HG02623 (cell line): ENCODE measurements at regions not wholly inside any gene's neighbourhood (a gene's known extent, or its start where the extent isn't known, plus 50 kb on each side); places are given as distances from the start of the nearest gene placed in this dataset.
"Not testable (repeated sequence)": the region's sequence is repeated elsewhere in the genome, so short reads cannot be mapped to it uniquely, and the experiment has no call there.

Source experiments
- ATAC-seq: cut with Tn5 transposase; IDR thresholded peaks from one replicate; pipeline ENCODE4 v1.9.1; 2021; ENCODE audit warnings: moderate library complexity; ENCODE audit not compliant: unreplicated experiment

DNA sequence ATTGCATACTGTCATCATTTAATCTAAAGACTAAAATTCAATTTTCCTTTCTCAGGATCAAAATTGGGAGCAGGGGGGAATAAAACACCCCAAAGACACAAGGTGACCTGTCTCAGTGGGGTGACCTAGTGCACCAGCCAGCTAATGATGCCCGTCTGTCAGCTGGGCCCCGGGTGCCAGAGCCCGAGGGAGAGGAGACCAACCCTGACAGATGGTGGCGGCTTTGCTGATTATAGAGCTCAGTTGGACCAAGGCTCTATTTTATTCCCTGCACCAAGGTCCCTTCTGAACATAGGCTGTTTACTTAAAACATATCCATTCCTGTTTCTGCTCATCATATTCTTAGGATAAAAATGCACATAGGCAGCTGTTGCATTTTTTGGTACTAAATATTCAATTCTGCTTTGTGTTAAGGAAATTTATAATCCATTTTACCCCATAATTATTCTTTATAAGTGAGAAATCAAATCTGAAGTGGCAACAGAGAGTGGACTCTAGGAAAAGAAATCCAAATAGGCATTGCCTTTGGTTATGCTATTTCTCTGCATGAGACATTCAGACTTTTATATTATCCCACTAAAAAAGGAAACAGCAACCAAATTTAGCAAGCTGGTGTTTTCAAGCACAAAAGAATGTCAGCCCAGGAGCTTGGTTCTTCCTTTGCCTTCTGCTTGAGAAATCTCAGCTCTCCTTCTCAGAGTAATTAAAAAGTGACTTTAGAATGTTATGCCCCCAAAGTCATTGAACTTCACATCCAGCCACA lies 96.8 kb upstream of the IFNG-AS1 start:
- no peak for ATAC-seq

DNA sequence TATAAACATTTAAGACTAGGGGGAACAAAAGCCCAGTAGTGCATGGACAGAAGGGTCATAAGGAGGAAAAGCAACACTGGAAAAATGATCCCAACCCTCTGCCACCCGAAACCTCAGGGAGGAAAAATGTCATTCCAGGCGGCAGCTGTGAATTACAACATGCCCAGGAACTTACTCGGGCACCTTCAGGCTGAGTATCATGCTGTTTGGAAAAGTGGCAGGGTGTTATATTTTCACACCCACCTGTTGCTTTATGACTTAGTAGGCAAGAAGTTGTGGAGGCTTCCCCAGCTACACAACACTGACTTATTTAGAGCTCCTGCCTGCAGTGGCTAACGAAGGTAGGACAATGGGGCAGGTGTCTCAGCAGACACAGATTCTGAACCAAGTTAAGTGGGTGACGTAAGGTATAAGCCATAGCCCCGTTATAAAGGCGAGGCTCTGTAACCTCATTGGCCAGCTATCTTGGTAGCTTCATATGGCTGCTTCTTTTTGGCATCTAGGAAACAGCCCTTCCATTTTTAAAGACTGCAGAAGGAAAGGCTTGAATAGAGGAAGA lies 96.1 kb upstream of the IFNG-AS1 start:
- no peak for ATAC-seq

DNA sequence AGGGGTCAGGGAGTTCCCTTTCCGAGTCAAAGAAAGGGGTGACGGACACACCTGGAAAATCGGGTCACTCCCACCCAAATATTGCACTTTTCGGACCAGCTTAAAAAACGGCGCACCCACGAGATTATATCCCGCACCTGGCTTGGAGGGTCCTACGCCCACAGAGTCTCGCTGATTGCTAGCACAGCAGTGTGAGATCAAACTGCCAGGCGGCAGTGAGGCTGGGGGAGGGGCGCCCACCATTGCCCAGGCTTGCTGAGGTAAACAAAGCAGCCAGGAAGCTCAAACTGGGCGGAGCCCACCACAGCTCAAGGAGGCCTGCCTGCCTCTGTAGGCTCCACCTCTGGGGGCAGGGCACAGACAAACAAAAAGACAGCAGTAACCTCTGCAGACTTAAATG lies 88.8 kb upstream of the IFNG-AS1 start:
- ATAC-seq = not testable (repeated sequence)

DNA sequence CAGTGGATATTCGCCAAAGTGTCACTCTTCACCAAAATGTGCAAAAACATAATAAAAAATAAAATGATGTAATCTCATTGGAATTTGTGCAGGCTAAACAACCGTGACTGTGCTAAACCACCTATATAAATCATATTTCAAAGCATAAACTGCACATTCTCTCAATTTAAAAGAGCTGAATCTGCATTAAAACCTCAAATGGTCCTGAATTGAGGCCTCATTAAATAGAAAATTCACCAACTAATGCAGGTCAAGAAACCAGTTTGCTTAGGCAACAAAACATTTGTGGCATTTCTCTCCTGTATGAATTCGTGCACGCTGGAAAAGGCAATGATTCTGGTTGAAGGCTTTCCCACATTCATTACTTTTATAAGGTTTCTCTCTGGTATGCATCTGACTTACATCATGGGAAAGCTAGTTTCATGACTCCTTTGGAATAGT lies 80.1 kb upstream of the IFNG-AS1 start:
- no peak for ATAC-seq

DNA sequence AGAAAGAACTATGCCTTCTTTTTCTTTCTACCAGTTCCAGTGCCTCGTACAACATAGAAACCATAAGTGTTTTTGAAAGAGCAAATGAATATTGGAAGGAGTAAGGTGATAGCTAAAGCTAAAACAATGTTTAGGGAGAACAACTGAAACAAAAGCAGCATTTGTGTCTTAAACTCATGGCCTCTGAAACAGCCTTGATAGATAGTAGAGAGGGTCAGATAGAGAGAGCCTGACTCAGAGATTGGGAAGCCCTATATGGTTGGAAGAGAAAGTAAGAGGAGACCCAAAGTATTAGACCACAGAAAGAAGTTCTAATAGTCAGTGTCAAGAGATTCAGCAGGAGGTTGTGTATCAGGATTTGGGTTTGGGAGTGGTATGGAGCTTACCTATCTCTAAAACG lies 79.6 kb upstream of the IFNG-AS1 start:
- no peak for ATAC-seq

DNA sequence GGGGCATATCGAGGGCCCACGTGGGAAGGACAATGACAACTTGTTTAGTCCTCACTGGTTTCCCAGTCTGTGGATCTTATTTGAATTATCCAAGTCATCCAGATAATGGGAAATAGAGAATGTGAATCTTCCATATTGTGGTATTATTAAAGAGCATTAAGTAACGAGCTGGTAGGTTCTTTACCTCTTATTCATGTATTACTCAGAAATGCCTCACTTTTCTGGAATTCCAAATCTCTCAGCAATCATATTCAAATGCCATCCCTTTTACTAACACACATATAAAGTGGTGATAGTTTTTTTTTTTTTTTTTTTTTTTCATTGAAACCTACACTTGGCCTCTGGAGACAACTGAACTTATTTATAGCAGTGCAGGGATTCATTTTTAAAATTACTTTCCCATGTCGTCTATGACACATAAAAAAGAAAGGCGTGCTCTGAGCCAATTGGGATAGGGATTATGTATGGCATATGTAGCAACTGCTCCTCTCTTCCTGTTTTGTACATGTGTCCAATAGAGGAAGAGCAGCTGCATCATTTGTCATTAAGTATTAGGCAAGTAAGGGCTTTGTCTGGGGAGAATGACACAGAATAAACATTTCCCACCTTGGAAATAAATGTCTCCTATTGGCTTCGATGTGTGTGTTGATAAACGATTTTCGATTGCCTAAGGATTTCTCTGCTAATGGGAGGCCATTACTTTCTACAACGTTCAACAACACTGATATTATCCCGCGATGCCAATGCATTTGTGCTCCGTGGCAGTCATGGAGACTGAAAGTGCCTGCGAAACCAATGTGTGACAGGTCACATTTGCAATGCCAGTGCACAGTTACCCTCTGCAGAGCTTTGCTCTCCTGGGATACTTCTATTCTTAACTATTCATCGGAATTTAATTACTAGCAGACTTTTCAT lies 78.6 kb upstream of the IFNG-AS1 start:
- no peak for ATAC-seq

DNA sequence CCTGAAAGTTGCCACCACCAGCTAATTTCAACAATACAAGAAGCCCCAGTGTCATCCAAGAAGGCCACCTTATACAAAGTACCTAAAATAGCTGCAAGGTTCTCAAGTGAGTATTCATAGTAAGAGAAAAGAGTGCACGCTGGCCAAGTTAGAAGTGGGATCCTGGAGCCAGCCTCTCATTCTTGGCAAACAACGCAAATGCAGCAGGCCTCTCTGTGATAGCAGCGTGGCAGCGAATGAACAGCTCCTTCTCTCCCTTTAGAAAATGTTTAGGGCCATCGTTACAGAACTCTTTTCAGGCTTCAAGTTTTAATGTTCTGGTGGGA lies 78.0 kb upstream of the IFNG-AS1 start:
- no peak for ATAC-seq

DNA sequence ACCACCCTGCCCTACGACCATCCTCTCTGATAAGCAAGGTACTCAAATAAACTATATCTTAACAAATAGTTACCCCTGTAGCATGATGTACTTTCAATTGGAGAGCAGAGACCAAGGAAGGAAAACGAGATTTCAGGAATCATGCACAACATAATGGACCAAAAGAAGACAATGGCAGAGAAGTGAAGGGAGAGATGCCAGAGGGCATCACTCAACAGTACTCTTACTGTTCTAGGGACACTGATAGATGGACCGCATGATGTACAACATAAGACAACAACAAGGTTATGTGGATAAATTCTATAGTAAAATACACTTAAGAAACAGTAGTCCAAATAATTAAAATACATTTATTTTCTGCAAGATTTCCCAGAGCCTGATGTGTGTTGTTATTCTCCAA lies 77.5 kb upstream of the IFNG-AS1 start:
- no peak for ATAC-seq

DNA sequence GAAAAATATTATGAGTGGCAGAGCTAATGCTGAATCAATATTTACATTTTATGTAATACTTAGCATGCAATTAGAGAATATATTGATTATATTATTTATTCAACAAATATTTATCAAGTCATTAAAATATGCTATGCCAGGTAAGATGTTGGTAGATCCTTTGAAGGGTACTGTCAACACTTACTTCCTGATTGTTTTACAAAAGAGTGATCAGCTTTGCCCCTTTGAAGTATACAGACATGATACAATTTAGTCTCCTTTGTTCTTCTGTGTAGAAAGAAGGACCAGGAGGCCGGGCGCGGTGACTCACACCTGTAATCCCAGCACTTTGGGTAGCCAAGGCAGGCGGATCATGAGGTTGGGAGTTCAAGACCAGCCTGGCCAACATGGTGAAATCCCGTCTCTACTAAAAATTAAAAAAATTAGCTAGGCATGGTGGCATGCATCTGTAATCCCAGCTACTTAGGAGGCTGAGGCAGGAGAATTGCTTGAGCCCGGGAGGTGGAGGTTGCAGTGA lies 73.9 kb upstream of the IFNG-AS1 start:
- no peak for ATAC-seq

DNA sequence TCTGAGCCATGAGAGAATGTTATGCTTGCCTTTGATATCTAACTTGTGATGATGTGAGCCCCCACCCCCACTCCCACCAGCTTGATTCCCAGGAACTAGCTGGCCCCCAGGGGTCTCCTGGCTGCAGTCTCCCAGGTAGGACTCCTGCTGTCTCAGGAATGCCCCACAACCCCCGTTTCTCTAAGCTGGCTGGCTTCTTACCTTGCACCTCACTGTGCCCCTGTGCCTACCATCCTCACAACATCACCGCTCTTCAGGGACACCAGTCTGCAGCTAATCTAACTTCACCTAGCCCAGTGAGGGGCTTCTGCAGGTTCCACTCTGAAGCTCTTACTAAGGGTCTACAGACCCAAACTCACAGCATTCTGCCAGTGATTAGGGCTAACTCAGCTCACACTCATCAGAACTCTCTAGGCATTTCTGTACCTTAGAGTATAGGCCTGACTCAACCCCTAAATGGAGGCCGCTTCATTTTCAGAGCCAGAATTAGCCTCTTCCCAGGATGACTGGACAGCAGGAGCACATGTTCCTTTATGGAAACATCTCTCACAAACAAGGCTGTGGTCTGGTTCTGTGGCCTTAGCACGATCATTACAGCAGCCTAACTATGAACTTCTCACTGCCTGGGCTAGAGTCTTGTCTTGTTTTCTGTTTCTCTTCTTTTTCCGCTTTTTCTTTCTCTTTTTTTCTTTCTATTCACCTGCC lies 72.8 kb upstream of the IFNG-AS1 start:
- ATAC-seq = no peak

DNA sequence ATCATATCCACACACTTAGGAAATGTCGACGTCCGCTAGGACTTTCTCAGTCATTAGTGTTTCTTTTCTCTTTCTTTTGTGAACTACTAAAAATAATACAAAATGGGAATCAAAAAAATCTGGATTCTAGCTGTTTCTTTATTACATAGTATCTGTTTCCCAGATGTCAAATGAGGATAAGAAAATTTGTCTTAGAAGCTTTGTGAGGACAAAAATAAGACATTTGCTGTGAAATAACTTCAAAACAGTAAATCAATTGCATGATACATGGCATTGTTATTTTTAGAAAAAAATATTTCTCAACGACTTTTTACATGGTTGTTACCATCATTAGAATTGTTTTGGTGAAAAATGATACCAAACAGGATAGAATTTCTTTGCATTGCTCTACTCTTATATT lies 71.4 kb upstream of the IFNG-AS1 start:
- no peak for ATAC-seq

DNA sequence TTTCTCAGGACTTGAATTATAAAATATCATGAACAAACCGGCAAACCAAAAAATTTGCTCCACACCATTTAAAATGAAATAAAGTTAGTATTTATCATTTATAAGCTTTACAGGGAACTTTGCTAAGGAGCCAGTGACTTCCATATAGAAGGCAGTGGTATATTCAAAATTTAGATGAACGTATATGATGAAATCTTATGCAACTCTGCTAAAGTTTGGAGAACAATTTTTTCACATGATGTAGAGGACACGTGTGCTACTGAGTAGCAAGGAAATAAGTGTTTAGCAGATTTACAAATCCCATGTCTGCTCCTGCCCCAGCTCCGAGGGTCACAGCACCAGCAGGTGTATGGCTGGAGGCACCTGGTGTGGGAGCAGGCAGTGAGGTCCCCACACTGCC lies 70.8 kb upstream of the IFNG-AS1 start:
- ATAC-seq = no peak

DNA sequence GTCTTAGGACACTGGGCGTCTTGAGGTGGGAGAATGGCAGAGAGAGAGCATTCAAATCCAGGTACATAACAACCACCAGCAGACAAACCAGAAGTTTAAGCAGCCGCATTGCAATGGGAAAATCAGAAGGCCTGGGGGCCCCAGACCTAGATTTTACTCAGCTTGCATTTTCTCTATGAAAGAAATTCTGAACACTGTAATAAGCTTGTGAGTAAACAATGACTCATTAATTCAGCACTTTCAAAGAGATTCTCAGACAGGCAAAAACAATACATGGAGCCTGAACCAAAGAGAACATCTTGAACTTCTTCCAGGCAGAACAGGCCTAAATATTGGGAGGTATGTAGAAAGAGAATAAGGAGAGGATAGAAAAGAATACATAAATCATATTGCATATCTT lies 69.8 kb upstream of the IFNG-AS1 start:
- ATAC-seq = no peak

DNA sequence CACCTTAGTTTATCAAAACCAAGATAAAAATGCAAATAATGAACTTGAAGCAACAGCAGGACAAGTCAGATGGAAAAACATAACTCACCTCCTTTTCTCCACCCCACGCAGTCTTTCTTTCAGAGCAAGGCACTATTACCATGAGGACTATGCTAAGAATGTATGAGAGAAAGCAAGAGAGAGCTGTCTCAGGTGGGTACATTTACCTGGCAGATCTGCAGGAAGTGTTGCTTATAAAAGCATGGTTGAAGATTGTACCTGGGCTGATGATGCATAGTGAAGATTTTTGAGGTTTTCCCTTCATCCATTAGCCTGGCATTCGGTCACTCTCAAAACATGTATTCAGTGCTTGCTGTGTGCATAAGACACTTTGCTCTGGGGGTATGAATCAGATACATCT lies 68.8 kb upstream of the IFNG-AS1 start:
- ATAC-seq = no peak

DNA sequence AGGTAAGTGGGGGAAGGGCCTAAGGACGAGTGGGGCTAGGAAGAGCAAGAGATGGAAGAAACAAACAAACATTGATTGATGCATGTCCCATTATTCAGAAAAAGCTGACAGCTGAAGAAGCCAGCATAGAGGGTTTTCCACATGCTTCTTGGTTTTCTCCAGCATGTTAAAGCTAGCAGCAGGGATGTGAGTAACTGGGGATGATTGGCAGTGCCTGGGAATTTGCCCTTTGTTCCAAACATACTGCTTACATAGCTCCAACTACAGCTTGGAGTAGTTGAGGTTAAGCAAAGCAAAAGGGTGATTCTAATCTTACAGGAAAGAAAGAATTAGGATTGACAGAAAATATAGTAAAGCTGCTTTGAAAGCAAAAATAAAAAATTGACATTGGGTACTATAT lies 68.0 kb upstream of the IFNG-AS1 start:
- ATAC-seq = no peak

DNA sequence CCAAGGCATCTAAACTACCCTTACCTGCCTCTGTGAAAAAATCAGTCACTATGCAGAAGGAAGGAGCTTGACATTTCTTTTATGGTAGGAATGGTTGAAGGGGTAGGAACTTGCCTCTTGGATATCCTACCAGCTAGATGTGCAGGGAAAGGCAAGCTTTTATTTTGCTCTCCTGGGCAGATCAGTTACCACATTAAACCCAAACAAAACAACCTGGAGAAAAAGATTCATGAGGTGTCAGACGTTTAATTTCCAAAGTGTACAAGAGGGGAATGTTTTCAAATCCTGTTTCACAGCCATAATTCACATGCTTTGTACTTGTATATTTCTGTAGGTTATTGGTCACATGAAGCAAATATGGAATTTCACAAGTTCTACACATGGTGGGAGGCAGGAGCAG lies 67.0 kb upstream of the IFNG-AS1 start:
- no peak for ATAC-seq

DNA sequence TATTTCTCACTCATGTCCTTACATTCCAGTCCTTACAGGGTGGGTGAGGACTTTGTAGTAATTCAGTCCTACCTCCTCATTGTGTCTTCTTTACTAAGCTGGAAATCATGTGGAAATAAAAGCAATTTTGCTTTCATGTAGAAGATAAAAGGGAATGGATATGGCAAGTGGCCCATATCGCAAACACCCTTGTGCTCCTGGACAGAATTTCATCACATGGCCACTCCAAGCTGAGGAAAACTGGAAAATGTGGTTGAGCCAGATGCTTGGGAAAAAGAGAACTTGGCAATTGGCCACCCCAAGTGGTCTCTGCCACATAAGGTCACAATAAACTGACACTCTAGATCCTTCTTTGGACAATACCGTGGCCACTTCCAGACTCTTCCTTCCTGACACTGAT lies 64.2 kb upstream of the IFNG-AS1 start:
- ATAC-seq = no peak

DNA sequence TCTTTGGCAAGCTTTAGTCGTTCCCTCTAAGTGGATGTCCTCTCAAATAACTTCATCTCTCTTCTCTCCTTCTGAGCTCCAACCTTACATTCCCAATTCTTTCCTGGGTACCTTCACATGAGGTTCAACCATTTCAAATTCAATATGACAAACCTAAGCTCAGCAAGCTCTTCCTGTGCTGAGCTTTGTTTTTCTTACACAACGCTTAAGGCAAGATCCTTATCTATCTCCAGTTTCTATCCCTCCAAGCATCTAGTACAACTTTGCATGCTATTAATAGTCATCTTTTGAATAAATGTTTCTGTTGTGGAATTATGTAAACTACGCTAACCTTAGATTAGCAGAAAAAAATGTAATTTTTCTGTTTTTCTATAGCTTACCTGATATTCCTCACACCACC lies 63.7 kb upstream of the IFNG-AS1 start:
- ATAC-seq = no peak

DNA sequence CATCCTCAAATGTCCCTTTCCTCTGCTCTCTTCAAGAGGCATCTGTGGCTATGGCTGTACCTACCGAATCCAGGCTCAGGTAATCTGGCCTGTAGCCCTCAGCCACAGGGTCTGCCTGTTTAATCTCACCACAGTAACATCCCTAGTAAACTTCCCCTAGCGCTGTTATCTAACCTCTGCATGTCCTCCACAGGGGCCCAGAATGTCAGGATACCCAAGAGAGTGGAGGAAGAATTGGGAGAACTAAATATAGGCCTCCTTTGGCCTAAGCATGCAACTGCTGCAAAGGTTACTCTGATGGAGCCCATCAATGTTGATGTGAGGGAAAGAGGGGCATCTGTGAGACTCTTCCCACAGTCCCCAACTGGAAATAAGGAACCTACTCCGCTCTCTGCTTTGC lies 63.2 kb upstream of the IFNG-AS1 start:
- no peak for ATAC-seq

DNA sequence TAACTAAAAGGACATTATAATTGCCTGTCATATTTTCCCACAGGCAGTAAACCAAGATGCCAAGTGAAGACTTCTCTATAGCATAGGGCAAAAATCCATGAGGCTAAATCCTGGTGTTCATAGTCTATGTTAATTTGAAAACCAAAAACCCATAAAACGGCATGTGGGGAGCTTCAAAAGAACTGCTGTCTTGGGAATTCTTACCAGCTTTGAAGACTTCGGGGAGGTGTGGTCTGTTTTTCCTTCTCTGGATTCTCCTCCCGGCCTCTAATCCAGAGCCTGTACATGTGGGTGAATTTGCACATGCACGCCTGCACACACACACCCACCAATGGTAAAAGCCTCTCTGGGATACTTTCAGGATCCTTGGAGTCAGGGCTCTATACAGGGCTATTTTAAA lies 61.9 kb upstream of the IFNG-AS1 start:
- no peak for ATAC-seq

DNA sequence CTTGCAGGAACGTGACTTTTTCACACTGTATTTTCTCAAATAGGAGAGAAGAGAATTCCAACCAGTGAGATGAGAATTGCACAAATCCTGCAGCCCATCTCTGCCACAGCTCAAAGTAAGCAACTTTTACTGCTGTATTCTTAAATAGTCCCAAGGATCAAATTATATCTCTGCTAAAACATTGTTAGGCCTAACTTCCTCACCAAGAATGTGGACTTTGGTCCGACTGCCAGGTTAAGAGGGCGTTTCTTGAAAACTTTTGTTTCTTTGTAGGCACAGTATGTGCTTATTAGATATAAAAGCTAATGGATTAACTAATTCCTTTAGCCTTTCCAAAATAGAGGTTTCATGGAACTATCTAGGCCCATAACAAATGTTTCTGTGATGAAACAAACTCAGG lies 61.4 kb upstream of the IFNG-AS1 start:
- no peak for ATAC-seq
